ENCODE measurements at regions not wholly inside any gene's neighbourhood (a gene's known extent, or its start where the extent isn't known, plus 50 kb on each side); places are given as distances from the start of the nearest gene placed in this dataset.

GRCh38 chrX:150163221-150163930 lies 199.7 kb upstream of the MAMLD1 start:
- no peak overlapping the region for H3K4me3 ChIP-seq
- 68% methylated on average over 7 of the region's 8 CpGs for WGBS
- no peak for DNase-seq (ENCODE audit: low spot score in 2 of 2)

GRCh38 chrX:150163956-150164726 lies 199.0 kb upstream of the MAMLD1 start:
- no peaks in the 10 kb centered on the region for H3K27me3 ChIP-seq
- no peak overlapping the region for H3K27ac ChIP-seq
- no peak for TF ChIP-seq EP300 (IDR thresholded peaks at IDR 0.05)
- no peak for DNase-seq (ENCODE audit: low spot score in 2 of 2)
- no peaks in the 10 kb centered on the region for H3K9me3 ChIP-seq
- no peak overlapping the region for H3K4me3 ChIP-seq
- H3K4me1 ChIP-seq, result no peaks in the 10 kb centered on the region
- H3K36me3 ChIP-seq, result no peaks in the 10 kb centered on the region
- 96% methylated on average over 4 of the region's 4 CpGs for WGBS

More at GRCh38 chrX:150163221-150163930, 199.7 kb upstream of the MAMLD1 start:
- H3K9me3 ChIP-seq, result no peaks in the 10 kb centered on the region
- H3K27me3 ChIP-seq, result no peaks in the 10 kb centered on the region
- TF ChIP-seq POLR2AphosphoS5 (IDR thresholded peaks at IDR 0.05), result no peak
- TF ChIP-seq POLR2A (IDR thresholded peaks at IDR 0.05), result no peak
- TF ChIP-seq CTCF (IDR thresholded peaks at IDR 0.05), result no peak
- TF ChIP-seq EP300 (IDR thresholded peaks at IDR 0.05), result no peak
- H3K36me3 ChIP-seq, result no peaks in the 10 kb centered on the region
- no peaks in the 10 kb centered on the region for H3K4me1 ChIP-seq
- no peak overlapping the region for H3K27ac ChIP-seq

GRCh38 chrX:150164971-150165600 lies 198.0 kb upstream of the MAMLD1 start:
- Histone ChIP-seq H3K27me3 (no peaks in the 10 kb centered on the region), H3K9me3 (no peaks in the 10 kb centered on the region), H3K36me3 (no peaks in the 10 kb centered on the region), H3K4me3 (no peak overlapping the region), H3K4me1 (no peaks in the 10 kb centered on the region), H3K27ac (no peak overlapping the region)
- DNase-seq (ENCODE audit: low spot score in 2 of 2), result no peak
- TF ChIP-seq POLR2AphosphoS5 (IDR thresholded peaks at IDR 0.05) (no peak), POLR2A (IDR thresholded peaks at IDR 0.05) (no peak), CTCF (IDR thresholded peaks at IDR 0.05) (no peak), EP300 (IDR thresholded peaks at IDR 0.05) (no peak)
- WGBS, result 86% methylated on average over 4 of the region's 4 CpGs

- H3K4me3 ChIP-seq, result no peak overlapping the region
- H3K9me3 ChIP-seq, result no peaks in the 10 kb centered on the region
- TF ChIP-seq CTCF (IDR thresholded peaks at IDR 0.05), result no peak
- TF ChIP-seq EP300 (IDR thresholded peaks at IDR 0.05), result no peak
- no peak for TF ChIP-seq POLR2A (IDR thresholded peaks at IDR 0.05)
- TF ChIP-seq POLR2AphosphoS5 (IDR thresholded peaks at IDR 0.05), result no peak
- H3K27ac ChIP-seq, result no peak overlapping the region
- WGBS, result 79% methylated on average over 5 of the region's 6 CpGs
- H3K4me1 ChIP-seq, result no peaks in the 10 kb centered on the region
- DNase-seq (ENCODE audit: low spot score in 2 of 2), result no peak
- no peaks in the 10 kb centered on the region for H3K36me3 ChIP-seq
- no peaks in the 10 kb centered on the region for H3K27me3 ChIP-seq
These were observed 197.1 kb upstream of the MAMLD1 start for GRCh38 chrX:150165776-150166610.

GRCh38 chrX:150167482-150168324 lies 195.4 kb upstream of the MAMLD1 start:
- 69% methylated on average over 5 of the region's 5 CpGs for WGBS
- Histone ChIP-seq H3K36me3 (no peaks in the 10 kb centered on the region), H3K4me3 (no peak overlapping the region), H3K9me3 (no peaks in the 10 kb centered on the region), H3K27ac (no peak overlapping the region), H3K4me1 (no peaks in the 10 kb centered on the region), H3K27me3 (no peaks in the 10 kb centered on the region)
- DNase-seq (ENCODE audit: low spot score in 2 of 2), result no peak
- TF ChIP-seq POLR2A (IDR thresholded peaks at IDR 0.05), result no peak
- no peak for TF ChIP-seq CTCF (IDR thresholded peaks at IDR 0.05)
- TF ChIP-seq POLR2AphosphoS5 (IDR thresholded peaks at IDR 0.05), result no peak
- TF ChIP-seq EP300 (IDR thresholded peaks at IDR 0.05), result no peak
